ENCODE measurements at regions not wholly inside any gene's neighbourhood (a gene's known extent, or its start where the extent isn't known, plus 50 kb on each side); places are given as distances from the start of the nearest gene placed in this dataset.

DNA sequence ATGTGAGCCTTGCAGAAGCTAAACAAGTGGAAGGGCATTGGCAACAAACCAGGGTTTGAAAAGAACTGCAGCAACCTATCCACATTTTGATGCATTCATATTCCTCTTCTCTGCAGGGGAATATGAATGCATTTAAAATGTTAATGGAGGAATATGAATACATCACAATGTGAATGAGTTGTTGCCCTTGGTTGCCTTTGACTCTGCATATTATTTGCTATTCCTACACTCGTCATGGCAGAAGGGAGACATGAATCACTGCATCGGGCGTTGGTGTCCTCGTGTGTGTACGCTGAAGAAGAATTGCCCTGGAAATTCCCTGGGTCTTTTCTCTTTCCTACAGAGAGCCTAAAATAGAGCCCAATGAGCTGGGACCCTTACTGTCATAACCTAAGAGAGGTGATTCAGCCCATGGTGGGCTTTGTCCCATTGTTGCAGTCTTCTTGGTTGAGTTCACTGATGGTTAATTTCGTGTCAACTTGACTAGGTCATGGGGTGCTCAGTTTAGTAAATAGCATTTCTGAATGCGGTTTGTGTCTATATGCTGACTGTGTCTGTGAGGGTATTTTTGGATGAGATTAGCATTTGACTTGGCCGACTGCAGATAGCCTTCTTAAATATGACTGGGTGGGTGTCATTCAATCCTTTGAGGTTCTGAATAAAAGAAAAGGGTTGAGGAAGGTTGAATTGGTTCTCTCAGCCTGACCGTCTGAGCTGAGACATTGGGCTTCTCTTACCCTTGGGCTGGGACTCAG lies 1422.9 kb upstream of the TMEM132C start:
- Mint-ChIP-seq H3K4me3 (ENCODE audit: low read depth) (no peak overlapping the region), H3K27me3 (no peaks in the 10 kb centered on the region), H3K4me1 (ENCODE audit: low read depth) (no peaks in the 10 kb centered on the region), H3K9me3 (ENCODE audit: low read depth) (no peaks in the 10 kb centered on the region), H3K27ac (no peak overlapping the region), H3K36me3 (ENCODE audit: insufficient read depth) (no peaks in the 10 kb centered on the region)
- no peak for TF ChIP-seq CTCF (IDR thresholded peaks at IDR 0.05; ENCODE audit: unreplicated experiment)
- no peak for DNase-seq (ENCODE audit: low spot score, unreplicated experiment)

DNA sequence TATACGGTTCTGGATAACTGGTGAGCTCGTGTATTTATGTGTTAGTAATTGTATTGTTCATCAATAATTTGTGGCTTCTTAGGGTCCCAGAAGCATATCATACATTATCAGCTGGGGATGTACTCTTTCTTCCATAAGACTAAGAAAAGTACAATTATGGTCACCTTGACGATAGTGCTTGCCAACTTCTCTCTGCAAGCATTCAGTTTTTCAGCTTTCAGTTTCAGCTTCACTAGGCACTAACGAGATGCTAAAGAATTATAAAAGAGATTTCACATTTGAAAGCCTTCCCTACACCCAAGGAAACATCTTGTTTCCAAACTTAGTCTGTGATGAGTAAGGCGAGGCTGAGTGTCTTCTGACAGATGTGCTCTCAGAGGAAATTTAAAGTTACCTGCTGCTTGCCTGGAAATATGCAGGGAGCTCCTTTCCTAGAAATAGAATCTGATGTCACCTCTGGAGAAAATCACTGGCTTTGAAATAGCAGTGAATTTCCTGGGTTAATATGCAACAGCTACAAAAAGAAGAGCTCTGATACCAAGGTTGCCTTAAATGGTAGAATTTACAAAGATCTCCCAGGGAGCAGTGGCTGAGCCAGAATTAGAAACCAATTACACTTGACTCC lies 1419.9 kb upstream of the TMEM132C start:
- Mint-ChIP-seq H3K4me1 (ENCODE audit: low read depth) (no peaks in the 10 kb centered on the region), H3K27ac (no peak overlapping the region), H3K9me3 (ENCODE audit: low read depth) (no peaks in the 10 kb centered on the region), H3K36me3 (ENCODE audit: insufficient read depth) (no peaks in the 10 kb centered on the region), H3K27me3 (no peaks in the 10 kb centered on the region), H3K4me3 (ENCODE audit: low read depth) (no peak overlapping the region)
- no peak for TF ChIP-seq CTCF (IDR thresholded peaks at IDR 0.05; ENCODE audit: unreplicated experiment)
- no peak for DNase-seq (ENCODE audit: low spot score, unreplicated experiment)

- H3K9me3 Mint-ChIP-seq (ENCODE audit: low read depth): no peaks in the 10 kb centered on the region
- no peaks in the 10 kb centered on the region for H3K36me3 Mint-ChIP-seq (ENCODE audit: insufficient read depth)
- H3K4me3 Mint-ChIP-seq (ENCODE audit: low read depth): no peak overlapping the region
These were observed 1411.2 kb upstream of the TMEM132C start for GRCh38 chr12:126855768-126856167.

GRCh38 chr12:126856958-126857357 lies 1410.0 kb upstream of the TMEM132C start:
- no peak overlapping the region for H3K4me3 Mint-ChIP-seq (ENCODE audit: low read depth)
- DNase-seq (ENCODE audit: low spot score, unreplicated experiment): no peak
- no peak overlapping the region for H3K27ac Mint-ChIP-seq
- no peaks in the 10 kb centered on the region for H3K36me3 Mint-ChIP-seq (ENCODE audit: insufficient read depth)
- peaks cover 10% of the 10 kb centered on the region for H3K27me3 Mint-ChIP-seq
- no peaks in the 10 kb centered on the region for H3K9me3 Mint-ChIP-seq (ENCODE audit: low read depth)
- H3K4me1 Mint-ChIP-seq (ENCODE audit: low read depth): no peaks in the 10 kb centered on the region
- no peak for TF ChIP-seq CTCF (IDR thresholded peaks at IDR 0.05; ENCODE audit: unreplicated experiment)

More at GRCh38 chr12:126855768-126856167, 1411.2 kb upstream of the TMEM132C start:
- DNase-seq (ENCODE audit: low spot score, unreplicated experiment): no peak
- no peak overlapping the region for H3K27ac Mint-ChIP-seq
- H3K4me1 Mint-ChIP-seq (ENCODE audit: low read depth): no peaks in the 10 kb centered on the region
- TF ChIP-seq CTCF (IDR thresholded peaks at IDR 0.05; ENCODE audit: unreplicated experiment): no peak
- H3K27me3 Mint-ChIP-seq: peaks cover 10% of the 10 kb centered on the region

DNA sequence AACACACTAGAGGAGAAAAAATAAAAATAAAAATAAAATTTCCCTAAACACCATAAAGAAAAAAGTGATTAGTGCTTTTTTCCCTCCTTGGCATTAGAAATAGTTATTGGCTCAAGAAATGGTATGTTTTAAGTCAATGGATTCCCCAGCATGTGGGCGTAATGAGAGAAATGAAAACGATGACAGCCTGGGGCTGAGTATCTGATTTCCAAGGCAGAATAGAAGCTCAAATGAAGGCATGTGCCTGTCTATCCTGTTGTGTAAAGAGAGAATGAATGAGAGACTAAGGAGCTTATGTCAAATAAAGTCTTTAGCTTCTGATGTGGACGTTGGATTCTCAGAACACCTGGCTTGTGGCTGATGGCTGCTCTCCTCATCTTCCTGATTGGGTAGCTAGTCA lies 1408.4 kb upstream of the TMEM132C start:
- H3K27me3 Mint-ChIP-seq: peaks cover 7% of the 10 kb centered on the region
- no peak overlapping the region for H3K4me3 Mint-ChIP-seq (ENCODE audit: low read depth)
- no peaks in the 10 kb centered on the region for H3K4me1 Mint-ChIP-seq (ENCODE audit: low read depth)
- DNase-seq (ENCODE audit: low spot score, unreplicated experiment): no peak
- no peaks in the 10 kb centered on the region for H3K36me3 Mint-ChIP-seq (ENCODE audit: insufficient read depth)
- H3K9me3 Mint-ChIP-seq (ENCODE audit: low read depth): no peaks in the 10 kb centered on the region
- H3K27ac Mint-ChIP-seq: no peak overlapping the region
- TF ChIP-seq CTCF (IDR thresholded peaks at IDR 0.05; ENCODE audit: unreplicated experiment): no peak

Data from progenitor cell of endocrine pancreas (in vitro differentiated cells).